GM21367 (cell line): ENCODE measurements at regions not wholly inside any gene's neighbourhood (a gene's known extent, or its start where the extent isn't known, plus 50 kb on each side); places are given as distances from the start of the nearest gene placed in this dataset.

Experiments
- ATAC-seq: cut with Tn5 transposase; IDR thresholded peaks from one replicate; pipeline ENCODE4 v1.9.1; 2021; ENCODE audit not compliant: unreplicated experiment

DNA sequence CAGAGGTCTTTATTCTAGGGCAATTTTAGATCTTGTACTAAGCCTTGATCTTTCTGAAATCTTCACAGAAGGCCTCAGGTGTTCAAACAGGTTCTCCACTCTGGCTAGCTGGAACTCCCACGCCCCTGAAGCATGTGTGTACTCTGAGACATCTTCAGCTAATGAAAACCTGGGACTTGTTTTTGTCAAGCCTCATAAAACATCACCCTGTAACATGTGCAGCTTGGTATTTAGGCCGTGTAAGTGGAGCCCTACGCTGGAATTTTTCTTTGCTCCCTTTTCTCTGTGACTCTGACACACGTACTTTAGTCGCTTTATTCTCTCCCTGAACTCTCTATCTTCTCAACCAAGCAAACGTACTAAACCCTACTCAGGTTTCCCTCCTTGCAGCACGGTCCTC is 701.9 kb upstream of the ZP4 start:
- ATAC-seq, result no peak

DNA sequence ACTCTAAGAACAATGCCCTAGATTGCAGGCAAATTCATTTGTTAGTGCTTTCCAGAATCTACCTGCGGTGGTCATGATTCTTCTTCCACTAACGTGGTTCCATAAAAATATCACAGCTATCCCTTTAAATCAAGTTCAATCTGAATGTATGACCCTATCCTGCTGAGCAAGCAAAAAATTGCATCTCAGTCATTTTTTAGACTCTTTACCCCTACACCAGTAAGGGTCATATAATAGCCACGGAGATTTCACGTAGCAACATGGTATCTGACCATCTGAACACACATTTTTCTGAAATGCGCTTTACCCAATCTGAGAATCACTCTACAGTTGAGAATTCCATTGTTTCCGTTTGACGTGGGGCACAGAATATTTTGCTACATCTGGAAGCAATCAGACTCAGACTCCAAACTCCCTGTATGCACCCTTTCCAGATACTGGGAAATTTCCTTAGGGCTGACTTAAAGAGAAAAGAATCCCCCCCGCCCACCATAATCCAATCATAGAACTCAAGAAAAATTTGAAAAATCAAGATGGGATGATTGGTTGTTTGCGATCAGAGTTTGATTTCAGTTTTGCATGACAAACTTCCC is 699.2 kb upstream of the ZP4 start:
- no peak for ATAC-seq

DNA sequence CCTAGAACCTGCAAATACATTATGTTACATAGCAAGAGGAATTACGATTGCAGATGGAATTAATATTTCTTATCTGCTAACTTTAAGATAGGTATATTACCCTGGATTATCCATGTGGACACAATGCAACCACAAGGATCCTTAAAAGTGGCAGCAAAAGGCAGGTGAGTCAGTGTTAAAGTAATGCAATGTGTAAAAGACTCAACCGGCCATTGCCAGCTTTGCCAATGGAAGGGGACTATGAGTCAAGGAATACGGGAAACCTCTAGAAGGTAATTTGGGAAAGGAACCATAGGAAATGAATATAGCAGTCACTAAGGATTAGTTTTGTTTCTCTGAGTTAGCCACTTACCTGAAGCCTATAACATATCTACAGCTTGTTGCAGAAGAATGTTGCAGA is 692.1 kb upstream of the ZP4 start:
- no peak for ATAC-seq

DNA sequence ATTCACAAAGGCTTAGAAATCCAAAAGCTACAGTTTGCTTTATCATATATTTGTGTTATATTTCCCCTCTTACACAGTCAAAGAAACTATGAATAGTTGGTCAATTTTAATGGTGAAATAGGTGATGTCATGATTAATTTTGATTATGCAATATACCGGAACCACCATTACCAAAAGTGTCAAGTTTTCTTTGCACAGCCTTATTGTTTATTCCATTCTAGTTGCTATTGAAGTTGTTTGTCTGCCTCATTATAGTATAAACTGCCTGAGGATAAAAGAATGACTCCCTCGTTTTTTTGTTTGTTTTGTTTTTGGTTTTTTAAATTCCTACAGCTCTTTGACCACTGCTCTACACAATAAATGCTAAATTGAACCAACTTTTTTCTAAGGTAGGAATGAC is 690.6 kb upstream of the ZP4 start:
- ATAC-seq, result no peak

DNA sequence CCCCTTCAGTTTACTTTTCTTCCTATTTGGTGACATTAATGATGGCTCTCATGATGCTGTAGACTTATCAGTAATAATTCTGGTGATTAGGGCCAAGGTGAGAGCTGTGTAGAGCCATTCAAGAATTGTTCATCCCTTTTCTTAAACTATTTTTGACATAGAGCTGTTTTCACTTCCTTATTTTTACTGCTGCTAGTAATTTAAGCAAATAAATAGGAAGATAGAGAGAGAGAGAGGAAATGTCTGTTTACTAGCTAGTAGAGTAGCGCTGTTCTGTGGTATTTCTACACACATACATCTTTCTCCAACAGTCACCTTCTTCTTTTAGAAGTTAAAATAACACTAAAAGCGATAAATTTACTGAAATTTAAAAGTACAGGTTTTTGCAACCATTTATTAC is 678.0 kb upstream of the ZP4 start:
- no peak for ATAC-seq

DNA sequence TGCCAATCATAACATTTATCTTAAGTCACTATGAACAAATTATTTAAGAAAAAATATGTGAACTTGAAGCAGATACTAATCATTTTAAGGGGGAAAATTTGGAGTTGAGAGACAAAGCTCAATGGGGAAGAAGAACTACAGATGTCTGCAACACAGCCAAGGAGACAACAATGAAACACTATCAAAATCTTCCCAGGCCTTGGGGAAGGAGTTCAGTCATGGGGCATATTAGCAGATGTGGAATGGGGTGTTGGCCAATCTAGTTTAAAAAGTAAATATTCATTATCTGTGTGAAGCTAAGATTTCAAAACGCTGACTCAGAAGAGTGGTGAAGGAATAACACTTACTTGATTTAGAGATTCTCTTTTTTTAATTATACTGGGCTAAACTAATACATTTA is 671.6 kb upstream of the ZP4 start:
- no peak for ATAC-seq

DNA sequence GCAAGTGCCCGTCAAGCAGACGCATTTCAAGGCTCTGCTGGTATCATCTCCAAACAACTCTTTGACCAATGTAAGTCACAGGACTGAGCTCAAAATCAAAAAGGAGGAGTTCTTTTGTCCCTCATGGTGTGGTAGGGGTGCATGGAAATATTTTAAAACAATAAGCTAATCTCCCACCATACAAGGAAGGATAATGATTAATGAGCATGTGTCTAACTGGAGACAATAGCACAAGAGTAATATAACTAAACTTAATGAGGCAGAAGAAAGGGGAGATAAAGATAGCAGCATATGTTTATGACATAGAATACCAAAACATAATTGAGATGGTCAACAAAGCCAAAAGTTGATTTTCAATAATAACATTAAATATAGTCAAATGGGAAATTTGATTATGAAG is 668.0 kb upstream of the ZP4 start:
- ATAC-seq, result no peak

DNA sequence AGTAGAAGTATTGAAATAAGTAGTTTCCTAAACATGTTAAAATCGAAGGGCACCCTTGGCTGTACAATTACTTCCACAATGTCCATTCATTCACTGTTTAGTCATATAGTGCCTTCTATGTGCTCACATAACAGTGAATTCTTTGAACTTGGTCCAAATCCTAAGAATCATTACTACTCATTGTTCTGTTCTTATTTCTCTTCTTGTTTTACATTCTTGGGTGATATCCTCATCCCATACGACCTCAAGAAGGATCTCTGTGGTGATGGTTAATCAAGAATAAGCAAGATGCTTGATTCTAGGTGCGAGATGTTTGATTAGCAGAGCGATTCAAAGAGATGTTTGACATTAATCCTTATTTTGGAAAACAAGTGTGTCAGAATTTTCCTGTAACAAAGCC is 667.4 kb upstream of the ZP4 start:
- no peak for ATAC-seq

DNA sequence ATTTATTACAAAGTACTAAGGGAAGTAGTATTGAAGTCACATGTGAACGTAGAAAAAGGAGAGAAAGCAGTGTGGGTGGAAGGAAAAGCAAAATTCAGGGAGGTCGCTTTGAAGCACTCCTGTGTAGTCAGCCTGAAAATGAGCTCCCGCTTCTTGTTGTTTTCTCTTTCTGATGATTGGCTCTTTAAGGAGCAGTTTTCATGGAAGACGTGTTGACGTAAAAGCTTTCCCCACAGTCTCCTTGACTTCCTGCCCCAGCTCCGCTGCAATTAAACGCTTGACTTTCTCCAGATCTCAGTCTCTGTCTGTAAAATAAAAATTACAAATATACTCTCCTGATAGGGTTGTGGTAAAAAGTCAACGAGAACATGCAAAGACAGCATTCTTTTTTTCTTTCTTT is 661.5 kb upstream of the ZP4 start:
- ATAC-seq, result no peak

DNA sequence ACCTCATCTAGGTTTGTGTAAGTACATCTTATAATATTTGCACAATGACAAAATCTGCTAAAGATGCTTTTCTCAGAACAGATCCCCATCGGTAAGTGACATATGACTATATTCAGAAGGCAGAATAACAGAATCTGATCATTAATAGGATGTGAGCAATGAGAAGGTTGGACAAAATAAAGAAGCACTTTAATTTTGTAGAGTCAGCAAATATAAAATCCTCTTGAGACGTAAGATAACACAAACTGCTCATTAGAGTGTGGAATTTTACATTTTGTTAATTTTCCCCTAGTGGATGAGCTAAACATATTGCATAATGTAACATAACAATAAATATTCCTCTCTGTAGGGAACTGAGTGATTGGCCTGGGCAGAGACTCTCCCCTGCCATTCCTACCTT is 658.4 kb upstream of the ZP4 start:
- no peak for ATAC-seq

DNA sequence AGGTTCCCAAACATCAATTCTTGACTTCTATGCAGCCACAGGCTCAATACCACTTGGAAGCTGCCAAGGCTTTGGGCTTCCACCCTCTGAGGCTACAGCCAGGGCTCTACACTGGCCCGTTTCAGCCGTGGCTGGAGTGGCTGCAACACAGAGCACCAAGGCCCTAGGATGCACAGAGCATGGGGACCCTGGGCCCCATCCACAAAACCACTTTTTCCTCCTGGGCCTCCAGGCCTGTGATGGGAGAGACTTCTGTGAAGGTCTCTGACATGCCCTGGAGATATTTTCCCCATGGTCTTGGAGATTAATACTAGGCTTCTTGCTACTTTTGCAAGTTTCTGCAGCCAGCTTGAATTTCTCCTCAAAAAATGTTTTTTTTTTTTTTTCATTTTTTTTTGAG is 655.4 kb upstream of the ZP4 start:
- ATAC-seq, result no peak

DNA sequence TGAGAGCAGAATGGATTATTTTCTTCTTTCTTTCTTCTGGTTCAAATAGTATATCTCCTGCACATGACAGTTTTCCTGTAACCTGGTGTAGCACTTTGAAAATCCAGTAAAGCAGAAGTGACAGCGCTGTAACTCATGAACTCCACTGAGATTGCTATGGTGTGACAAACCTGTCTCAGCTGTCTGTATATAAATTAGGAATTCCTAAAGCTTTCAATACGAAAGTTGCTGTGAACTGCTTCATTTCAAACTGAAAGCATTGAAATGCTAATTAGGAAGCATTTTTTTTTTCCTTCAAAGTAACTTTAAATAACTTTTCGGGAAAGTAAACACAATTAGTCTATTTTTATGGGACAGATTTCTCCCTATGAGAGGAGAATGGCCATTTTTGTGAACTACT is 646.9 kb upstream of the ZP4 start:
- no peak for ATAC-seq

DNA sequence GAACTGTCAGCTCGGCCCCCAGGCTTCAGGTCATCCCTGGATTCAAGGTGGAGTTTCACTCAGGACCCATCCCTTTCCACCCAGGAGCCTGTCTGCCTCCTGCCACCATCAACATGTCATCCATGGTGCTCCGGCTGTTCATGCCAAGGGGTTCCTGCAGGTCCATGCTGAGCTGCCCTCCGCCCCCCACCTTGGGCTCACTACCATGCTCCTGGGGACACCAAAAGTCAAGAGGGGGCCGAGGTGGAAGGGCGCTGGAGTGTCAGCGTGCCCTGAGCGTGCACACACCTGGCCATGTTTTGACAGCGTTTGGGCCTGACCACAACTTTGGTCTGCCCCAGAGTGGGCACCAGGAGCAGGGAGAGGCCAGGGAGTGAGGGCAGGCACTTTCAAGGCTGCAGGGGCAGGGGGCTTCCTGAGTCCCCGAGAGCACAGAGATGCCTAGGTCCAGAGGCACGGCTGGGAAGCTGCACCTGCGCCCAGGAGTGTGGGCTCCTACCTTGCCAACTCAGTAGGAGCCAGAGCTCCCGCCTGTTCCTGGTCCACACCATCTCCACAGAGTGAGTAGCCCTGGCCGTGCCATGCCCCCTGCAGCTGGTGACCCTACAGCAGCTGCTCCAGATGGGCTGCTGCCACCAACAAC is 639.6 kb upstream of the ZP4 start:
- no peak for ATAC-seq

DNA sequence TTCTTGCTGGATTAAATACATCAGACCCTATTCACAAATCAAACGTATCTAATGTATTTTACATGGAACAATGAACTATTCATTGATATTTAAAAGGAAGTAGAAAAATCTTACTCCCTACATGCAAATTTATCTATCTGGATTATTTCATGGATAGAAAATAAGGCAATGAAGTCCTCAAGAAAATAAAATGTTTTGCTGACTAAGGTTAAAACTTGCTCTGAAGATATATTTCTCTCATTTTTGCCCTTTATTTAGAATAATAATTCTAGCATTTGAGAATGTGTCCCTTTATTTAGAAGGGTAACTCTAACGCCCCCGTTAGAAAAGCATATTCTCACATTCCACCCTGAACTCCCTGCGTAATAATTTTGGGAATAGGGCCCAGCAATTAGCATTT is 627.0 kb upstream of the ZP4 start:
- no peak for ATAC-seq

DNA sequence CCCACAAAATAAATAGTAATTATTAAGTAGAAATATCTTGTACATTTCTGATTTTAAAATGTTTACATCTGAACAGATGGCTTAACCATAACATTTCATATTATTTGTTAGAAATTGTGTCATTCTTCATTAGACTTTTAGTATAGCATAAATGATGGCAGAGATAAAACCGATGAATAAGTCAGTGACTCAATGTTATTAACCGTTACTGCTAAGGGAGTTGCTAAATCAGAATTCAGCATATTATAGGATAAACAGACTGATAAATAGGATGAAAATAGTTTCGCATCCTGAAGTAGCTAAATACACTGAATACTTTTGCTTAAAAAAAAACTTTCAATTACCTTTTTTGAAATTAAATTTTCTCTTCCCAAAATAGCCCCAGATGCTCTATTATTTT is 610.6 kb upstream of the ZP4 start:
- no peak for ATAC-seq

DNA sequence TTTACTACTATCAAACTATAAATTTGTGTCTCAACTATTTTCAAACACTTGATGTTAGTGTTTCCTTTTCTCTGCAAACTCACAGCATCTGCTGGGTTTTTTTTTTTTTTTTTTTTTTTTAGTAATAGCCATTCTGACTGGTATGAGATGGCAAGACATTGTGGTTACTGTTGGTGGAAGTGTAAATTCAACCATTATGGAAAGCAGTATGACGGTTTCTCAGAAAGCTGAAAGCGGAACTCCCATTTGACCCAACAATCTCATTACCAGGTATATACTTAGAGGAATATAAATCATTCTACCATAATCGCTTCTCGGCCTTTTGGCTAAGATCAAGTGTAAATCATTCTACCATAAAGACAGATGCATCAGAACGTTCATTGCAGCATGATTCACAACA is 608.3 kb upstream of the ZP4 start:
- ATAC-seq, result no peak

DNA sequence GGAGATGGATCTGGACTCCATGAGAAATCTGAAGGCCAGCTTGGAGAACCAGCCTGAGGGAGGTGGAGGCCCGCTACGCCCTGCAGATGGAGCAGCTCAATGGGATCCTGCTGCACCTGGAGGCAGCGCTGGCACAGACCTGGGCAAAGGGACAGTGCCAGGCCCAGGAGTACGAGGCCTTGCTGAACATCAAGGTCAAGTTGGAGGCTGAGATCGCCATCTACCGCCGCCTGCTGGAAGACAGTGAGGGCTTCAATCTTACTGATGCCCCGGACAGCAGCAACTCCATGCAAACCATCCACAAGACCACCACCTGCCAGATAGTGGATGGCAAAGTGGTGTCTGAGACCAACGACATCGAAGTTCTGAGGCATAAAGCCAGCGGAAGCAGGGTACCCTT is 601.5 kb upstream of the ZP4 start:
- ATAC-seq, result no peak

DNA sequence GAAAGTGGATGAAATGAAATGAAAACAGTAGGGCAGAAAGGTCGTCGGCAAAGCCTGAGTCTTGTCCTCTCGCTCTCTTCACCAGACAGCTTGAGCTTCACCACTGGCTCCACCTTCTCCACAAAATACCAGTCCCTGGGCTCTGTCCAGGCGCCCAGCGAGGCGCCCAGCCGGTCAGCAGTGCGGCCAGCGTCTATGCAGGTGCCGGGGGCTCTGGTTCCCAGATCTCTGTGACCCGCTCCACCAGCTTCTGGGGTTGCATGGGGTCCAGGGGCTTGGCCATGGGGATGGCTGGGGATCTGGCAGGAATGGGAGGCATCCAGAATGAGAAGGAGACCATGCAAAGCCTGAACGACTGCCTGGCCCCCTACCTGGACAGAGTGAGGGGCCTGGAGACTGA is 600.5 kb upstream of the ZP4 start:
- no peak for ATAC-seq

DNA sequence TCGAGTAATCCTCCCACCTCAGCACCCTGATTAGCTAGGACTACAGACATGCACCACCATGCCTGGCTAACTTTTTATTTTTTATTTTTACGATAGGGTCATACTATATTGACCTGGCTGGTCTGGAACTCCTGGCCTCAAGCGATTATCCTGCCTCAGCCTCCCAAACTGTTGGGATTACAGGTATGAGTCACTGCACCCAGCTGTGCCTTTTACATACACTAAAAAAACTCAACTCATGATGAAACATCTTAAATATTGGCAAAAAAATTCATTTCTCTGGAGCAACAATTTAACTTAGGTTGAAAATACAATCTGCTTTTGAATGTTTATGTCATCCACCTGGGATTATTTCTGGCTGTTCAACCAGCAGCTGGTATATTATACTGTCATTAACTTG is 598.3 kb upstream of the ZP4 start:
- no peak for ATAC-seq

DNA sequence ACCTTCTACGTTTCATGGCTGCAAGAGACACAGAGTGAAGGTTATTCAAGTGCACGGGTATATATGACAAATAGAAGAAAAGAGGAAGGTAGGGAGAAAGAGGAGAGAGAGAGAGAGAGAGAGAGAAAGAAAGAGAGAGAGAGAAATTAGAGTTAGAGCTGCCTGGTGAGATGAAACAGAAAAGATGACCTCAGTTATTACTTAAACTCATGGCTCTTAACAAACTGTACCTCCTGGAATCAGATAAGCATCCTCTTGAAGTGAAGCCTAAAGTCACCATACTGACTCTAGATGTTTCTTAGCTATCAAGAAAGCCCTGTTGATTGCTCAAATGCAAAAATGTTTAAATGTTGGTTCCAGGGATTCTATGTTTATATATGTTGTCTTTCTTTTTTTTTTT is 597.7 kb upstream of the ZP4 start:
- ATAC-seq, result no peak

DNA sequence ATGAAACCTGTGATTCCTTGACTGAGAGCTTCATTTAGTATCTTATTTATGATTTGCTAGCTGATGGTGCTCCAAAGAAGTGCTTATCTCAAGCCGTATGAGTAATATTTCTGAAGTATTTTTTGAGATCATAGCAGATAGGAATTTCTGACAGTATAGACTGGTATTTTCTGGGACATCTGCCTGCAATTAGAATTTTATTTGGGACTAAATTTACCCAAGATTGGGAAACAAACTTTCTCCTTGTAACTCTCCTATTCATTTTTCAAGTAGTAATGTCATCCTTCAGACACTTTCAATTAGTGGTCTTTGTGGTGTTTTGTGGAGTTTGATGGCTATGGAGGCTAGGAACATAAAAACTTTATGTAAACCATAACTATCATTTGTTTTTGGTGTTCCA is 597.2 kb upstream of the ZP4 start:
- ATAC-seq, result no peak

DNA sequence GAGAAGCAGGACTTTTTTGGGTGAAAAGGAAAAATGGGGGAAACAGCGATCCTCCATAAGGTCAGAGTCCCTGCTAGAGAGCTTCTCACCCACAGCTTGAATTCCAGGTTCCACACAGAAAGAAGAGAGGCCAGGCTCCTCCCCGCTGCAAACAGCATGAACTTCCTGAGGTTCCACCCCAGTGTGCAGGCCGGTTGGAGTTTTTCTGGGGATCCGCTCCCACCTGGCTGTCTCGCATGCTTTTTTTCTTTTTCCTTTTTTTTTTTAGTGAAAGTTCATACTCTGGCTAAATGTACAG is 595.1 kb upstream of the ZP4 start:
- ATAC-seq, result no peak

DNA sequence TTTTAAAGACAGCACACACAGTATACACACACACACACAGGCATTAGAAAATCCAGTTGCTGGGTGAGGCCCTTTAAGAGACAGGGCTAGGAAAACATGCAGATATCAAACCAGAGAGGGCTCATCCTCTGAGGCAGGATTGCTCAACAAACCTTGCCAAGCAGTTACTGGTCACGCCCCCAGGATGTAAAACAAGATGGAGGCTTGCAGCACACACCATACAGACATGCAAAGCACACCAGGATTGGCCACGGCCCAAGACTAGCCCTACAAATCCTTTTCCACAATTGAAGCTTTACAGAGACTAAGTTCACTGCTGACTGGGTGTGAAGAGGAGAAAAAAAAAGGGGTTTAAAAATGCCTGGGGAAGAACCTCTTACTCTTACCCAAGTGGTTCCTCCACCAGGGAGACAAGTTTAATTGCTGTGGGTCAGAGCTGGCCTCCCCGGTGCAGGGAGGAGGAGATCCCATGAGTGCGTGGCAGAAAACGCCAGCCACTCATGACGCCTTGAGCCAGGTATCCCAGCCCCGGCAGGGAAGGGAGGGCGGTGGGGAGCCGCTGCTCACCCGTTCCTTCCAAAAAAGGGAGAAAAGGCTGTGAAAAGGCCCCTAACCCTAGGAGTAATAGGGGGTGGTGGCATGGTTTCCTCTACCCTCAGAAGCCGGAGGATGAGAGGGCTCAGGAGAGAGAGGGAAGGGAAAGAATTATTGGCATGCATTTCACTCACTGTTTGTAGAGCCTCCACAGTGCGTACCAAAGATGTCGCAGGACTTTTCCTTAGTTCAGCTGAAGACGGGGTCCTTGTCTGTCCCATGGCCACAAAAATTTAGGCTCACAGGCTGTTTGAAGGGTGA is 594.6 kb upstream of the ZP4 start:
- ATAC-seq, result no peak
